ENCODE measurements at regions not wholly inside any gene's neighbourhood (a gene's known extent, or its start where the extent isn't known, plus 50 kb on each side); places are given as distances from the start of the nearest gene placed in this dataset.

DNA sequence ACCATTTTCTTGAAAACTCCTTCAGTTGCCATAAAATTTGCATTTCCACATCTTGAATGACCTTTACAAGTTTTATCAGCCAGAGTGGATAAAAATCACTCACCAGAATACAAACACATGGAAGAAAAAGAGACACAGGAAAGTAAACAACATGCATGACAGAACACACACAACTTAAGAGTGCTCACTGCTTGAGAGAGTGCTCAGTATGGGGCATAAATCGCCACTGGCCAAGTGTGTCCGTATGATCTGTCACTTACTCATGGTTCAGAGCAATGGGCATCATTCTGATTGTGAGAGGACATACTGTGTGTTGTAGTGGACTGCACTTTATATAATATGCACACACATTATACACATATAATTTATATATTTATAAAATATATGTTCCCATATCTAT lies 155.6 kb upstream of the NTRK2 start:
- H3K27me3 ChIP-seq (replicated peaks in 1 of 7): no peaks in the 10 kb centered on the region
- H3K9me3 ChIP-seq: peaks cover 0 to 14% (median 2%) of the 10 kb centered on the region in 8 donors
- no peak overlapping the region for H3K27ac ChIP-seq
- H3K36me3 ChIP-seq: no peaks in the 10 kb centered on the region
- DNase-seq: no peak
- intact Hi-C loops (cut with DNase I; ENCODE audit: low total_unique reads): no loop called here
- TF ChIP-seq, protein P1, sequence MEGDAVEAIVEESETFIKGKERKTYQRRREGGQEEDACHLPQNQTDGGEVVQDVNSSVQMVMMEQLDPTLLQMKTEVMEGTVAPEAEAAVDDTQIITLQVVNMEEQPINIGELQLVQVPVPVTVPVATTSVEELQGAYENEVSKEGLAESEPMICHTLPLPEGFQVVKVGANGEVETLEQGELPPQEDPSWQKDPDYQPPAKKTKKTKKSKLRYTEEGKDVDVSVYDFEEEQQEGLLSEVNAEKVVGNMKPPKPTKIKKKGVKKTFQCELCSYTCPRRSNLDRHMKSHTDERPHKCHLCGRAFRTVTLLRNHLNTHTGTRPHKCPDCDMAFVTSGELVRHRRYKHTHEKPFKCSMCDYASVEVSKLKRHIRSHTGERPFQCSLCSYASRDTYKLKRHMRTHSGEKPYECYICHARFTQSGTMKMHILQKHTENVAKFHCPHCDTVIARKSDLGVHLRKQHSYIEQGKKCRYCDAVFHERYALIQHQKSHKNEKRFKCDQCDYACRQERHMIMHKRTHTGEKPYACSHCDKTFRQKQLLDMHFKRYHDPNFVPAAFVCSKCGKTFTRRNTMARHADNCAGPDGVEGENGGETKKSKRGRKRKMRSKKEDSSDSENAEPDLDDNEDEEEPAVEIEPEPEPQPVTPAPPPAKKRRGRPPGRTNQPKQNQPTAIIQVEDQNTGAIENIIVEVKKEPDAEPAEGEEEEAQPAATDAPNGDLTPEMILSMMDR (IDR thresholded peaks at IDR 0.05 in 8 of 11, conservative IDR thresholded peaks at IDR 0.05 in 3 of 11): no peak
- TF ChIP-seq POLR2AphosphoS5 (IDR thresholded peaks at IDR 0.05) (no peak), POLR2A (IDR thresholded peaks at IDR 0.05) (no peak)
- WGBS, 5 donors: 87 to 98% (median 93%) methylated on average over 2 of the region's 2 CpGs
- no peak overlapping the region for H3K4me3 ChIP-seq
- H3K4me1 ChIP-seq: no peaks in the 10 kb centered on the region

GRCh38 chr9:84514421-84514820 lies 155.1 kb upstream of the NTRK2 start:
- Histone ChIP-seq H3K27me3 (replicated peaks in 1 of 7) (no peaks in the 10 kb centered on the region), H3K4me3 (no peak overlapping the region), H3K4me1 (no peaks in the 10 kb centered on the region), H3K27ac (no peak overlapping the region), H3K36me3 (no peaks in the 10 kb centered on the region), H3K9me3 (peaks cover 0 to 14% (median 2%) of the 10 kb centered on the region in 8 donors)
- no peak for DNase-seq
- no peak for TF ChIP-seq POLR2AphosphoS5 (IDR thresholded peaks at IDR 0.05)
- TF ChIP-seq, protein P1 (IDR thresholded peaks at IDR 0.05 in 8 of 11, conservative IDR thresholded peaks at IDR 0.05 in 3 of 11): no peak
- no peak for TF ChIP-seq POLR2A (IDR thresholded peaks at IDR 0.05)
- intact Hi-C loops (cut with DNase I; ENCODE audit: low total_unique reads): no loop called here
- WGBS, 5 donors: 76 to 91% (median 84%) methylated on average over 5 of the region's 5 CpGs

DNA sequence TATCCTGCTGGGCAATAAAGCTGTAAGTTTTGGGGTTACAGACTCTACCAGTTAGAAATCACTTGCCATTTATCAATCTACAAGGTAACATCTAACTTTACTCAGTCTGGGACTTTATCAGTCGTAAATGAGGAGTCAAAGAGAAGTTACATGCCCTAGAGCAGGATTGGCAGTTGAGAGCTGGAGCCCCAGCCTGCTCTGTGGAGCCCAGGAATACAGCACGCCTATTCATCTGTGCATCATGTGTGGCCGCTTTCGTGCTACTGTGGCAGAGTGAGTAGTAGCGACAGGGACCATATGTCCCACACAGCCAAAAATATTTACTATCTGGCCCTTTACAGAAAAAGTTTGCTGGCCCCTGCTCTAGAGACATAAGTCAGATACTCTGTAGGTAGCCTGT lies 152.5 kb upstream of the NTRK2 start:
- H3K4me1 ChIP-seq: no peaks in the 10 kb centered on the region
- TF ChIP-seq POLR2A (IDR thresholded peaks at IDR 0.05): no peak
- TF ChIP-seq, protein P1 (IDR thresholded peaks at IDR 0.05 in 8 of 11, conservative IDR thresholded peaks at IDR 0.05 in 3 of 11): no peak
- no peak for TF ChIP-seq POLR2AphosphoS5 (IDR thresholded peaks at IDR 0.05)
- 73 to 95% (median 90%) methylated on average over 5 of the region's 5 CpGs for WGBS, 5 donors
- H3K9me3 ChIP-seq: peaks cover 0 to 14% (median 2%) of the 10 kb centered on the region in 8 donors
- H3K27ac ChIP-seq: no peak overlapping the region
- intact Hi-C loops (cut with DNase I; ENCODE audit: low total_unique reads): no loop called here
- no peaks in the 10 kb centered on the region for H3K36me3 ChIP-seq
- DNase-seq: no peak
- no peak overlapping the region for H3K4me3 ChIP-seq
- no peaks in the 10 kb centered on the region for H3K27me3 ChIP-seq (replicated peaks in 1 of 7)

GRCh38 chr9:84519413-84519812 lies 150.1 kb upstream of the NTRK2 start:
- H3K4me3 ChIP-seq: no peak overlapping the region
- H3K36me3 ChIP-seq: no peaks in the 10 kb centered on the region
- no peak overlapping the region for H3K27ac ChIP-seq
- no peaks in the 10 kb centered on the region for H3K27me3 ChIP-seq (replicated peaks in 1 of 7)
- WGBS, 5 donors: 86 to 93% (median 88%) methylated on average over 5 of the region's 5 CpGs
- DNase-seq: no peak
- peaks cover 0 to 14% (median 2%) of the 10 kb centered on the region in 8 donors for H3K9me3 ChIP-seq
- TF ChIP-seq, protein P1 (IDR thresholded peaks at IDR 0.05 in 8 of 11, conservative IDR thresholded peaks at IDR 0.05 in 3 of 11): no peak
- TF ChIP-seq POLR2A (IDR thresholded peaks at IDR 0.05) (no peak), POLR2AphosphoS5 (IDR thresholded peaks at IDR 0.05) (no peak)
- H3K4me1 ChIP-seq: no peaks in the 10 kb centered on the region
- intact Hi-C loops (cut with DNase I; ENCODE audit: low total_unique reads): no loop called here
